ENCODE measurements at regions not wholly inside any gene's neighbourhood (a gene's known extent, or its start where the extent isn't known, plus 50 kb on each side); places are given as distances from the start of the nearest gene placed in this dataset.

- 20% methylated on average over 9 of the region's 13 CpGs for WGBS (ENCODE audit: insufficient coverage)
- Histone ChIP-seq H3K4me3 (ENCODE audit: low read length) (no peak overlapping the region), H3K36me3 (ENCODE audit: control insufficient read depth, insufficient read depth, low read length) (no peaks in the 10 kb centered on the region), H3K27me3 (ENCODE audit: control insufficient read depth, insufficient read depth, low read length) (no peaks in the 10 kb centered on the region), H3K27ac (ENCODE audit: low read length) (no peak overlapping the region), H3K4me1 (ENCODE audit: control insufficient read depth, insufficient read depth, low read length) (peaks cover 4% of the 10 kb centered on the region), H3K9me3 (ENCODE audit: control insufficient read depth, insufficient read depth, low read length) (no peaks in the 10 kb centered on the region)
- TF ChIP-seq, protein P1, sequence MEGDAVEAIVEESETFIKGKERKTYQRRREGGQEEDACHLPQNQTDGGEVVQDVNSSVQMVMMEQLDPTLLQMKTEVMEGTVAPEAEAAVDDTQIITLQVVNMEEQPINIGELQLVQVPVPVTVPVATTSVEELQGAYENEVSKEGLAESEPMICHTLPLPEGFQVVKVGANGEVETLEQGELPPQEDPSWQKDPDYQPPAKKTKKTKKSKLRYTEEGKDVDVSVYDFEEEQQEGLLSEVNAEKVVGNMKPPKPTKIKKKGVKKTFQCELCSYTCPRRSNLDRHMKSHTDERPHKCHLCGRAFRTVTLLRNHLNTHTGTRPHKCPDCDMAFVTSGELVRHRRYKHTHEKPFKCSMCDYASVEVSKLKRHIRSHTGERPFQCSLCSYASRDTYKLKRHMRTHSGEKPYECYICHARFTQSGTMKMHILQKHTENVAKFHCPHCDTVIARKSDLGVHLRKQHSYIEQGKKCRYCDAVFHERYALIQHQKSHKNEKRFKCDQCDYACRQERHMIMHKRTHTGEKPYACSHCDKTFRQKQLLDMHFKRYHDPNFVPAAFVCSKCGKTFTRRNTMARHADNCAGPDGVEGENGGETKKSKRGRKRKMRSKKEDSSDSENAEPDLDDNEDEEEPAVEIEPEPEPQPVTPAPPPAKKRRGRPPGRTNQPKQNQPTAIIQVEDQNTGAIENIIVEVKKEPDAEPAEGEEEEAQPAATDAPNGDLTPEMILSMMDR (IDR thresholded peaks at IDR 0.05) = no peak
- Mint-ChIP-seq H3K27ac (no peak overlapping the region), H3K4me1 (no peaks in the 10 kb centered on the region), H3K4me3 (peak overlapping the region; percentile 18), H3K36me3 (no peaks in the 10 kb centered on the region), H3K27me3 (ENCODE audit: low read depth in 2 of 2) (peaks cover 2 to 18% of the 10 kb centered on the region in 2 donors), H3K9me3 (no peaks in the 10 kb centered on the region)
- ATAC-seq = peak; percentile 46 to 79 (median 68)
- intact Hi-C loops (cut with micrococcal nuclease) = no loop called here
- DNase-seq = peak; percentile 17 to 75
Measured at GRCh38 chrX:39174772-39175417, 373.6 kb downstream of the MID1IP1 start.

DNA sequence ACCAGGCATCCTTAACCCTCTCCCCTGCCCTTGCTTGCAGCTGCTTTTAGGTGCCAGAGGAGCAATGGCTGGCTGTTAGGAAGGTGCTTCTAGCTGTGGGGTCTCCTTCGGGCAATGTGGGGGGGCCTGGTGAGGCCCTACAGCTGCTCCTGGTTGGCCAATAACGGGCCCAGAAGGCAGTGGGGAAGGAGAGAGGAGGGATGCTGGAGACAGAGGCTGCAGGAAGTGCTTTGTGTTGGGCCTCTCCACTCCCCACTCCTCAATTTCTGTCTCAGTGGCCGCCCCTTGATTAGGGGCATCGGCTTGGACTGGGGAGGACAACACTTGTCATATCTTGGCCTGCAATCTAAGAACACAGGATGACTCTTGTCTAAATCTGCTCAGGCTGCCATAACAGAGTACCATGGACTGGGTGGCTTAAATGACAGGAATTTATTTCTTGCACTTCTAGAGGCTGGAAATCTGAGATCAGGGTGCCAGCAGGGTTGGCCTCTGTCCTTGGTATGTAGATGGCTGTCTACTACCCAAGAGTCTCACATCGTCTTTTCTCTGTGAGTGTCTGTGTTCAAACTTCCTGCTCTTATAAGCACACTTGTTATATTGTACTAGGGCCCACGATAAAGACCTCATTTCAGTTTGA lies 374.3 kb downstream of the MID1IP1 start:
- H3K9me3 Mint-ChIP-seq = no peaks in the 10 kb centered on the region

GRCh38 chrX:39176105-39176504 lies 374.8 kb downstream of the MID1IP1 start:
- Mint-ChIP-seq H3K36me3 (no peaks in the 10 kb centered on the region), H3K9me3 (no peaks in the 10 kb centered on the region), H3K27ac (no peak overlapping the region), H3K4me1 (no peaks in the 10 kb centered on the region), H3K27me3 (ENCODE audit: low read depth in 2 of 2) (peaks cover 2 to 18% of the 10 kb centered on the region in 2 donors), H3K4me3 (no peak overlapping the region)
- Histone ChIP-seq H3K9me3 (ENCODE audit: control insufficient read depth, insufficient read depth, low read length) (no peaks in the 10 kb centered on the region), H3K36me3 (ENCODE audit: control insufficient read depth, insufficient read depth, low read length) (no peaks in the 10 kb centered on the region), H3K27ac (ENCODE audit: low read length) (no peak overlapping the region), H3K4me1 (ENCODE audit: control insufficient read depth, insufficient read depth, low read length) (peaks cover 4% of the 10 kb centered on the region), H3K4me3 (ENCODE audit: low read length) (no peak overlapping the region), H3K27me3 (ENCODE audit: control insufficient read depth, insufficient read depth, low read length) (no peaks in the 10 kb centered on the region)
- TF ChIP-seq, protein P1 (IDR thresholded peaks at IDR 0.05) = no peak
- ATAC-seq (no peak), DNase-seq (no peak)
- WGBS (ENCODE audit: insufficient coverage) = 78% methylated on average over 3 of the region's 4 CpGs
- intact Hi-C loops (cut with micrococcal nuclease) = no loop called here

More for the DNA sequence above, 374.3 kb downstream of the MID1IP1 start:
- no peak overlapping the region for H3K4me3 Mint-ChIP-seq
- Histone ChIP-seq H3K4me1 (ENCODE audit: control insufficient read depth, insufficient read depth, low read length) (peaks cover 4% of the 10 kb centered on the region), H3K4me3 (ENCODE audit: low read length) (no peak overlapping the region), H3K27ac (ENCODE audit: low read length) (no peak overlapping the region), H3K27me3 (ENCODE audit: control insufficient read depth, insufficient read depth, low read length) (no peaks in the 10 kb centered on the region), H3K9me3 (ENCODE audit: control insufficient read depth, insufficient read depth, low read length) (no peaks in the 10 kb centered on the region), H3K36me3 (ENCODE audit: control insufficient read depth, insufficient read depth, low read length) (no peaks in the 10 kb centered on the region)
- peaks cover 2 to 18% of the 10 kb centered on the region in 2 donors for H3K27me3 Mint-ChIP-seq (ENCODE audit: low read depth in 2 of 2)
- H3K36me3 Mint-ChIP-seq = no peaks in the 10 kb centered on the region
- no peak overlapping the region for H3K27ac Mint-ChIP-seq
- 76% methylated on average over 4 of the region's 6 CpGs for WGBS (ENCODE audit: insufficient coverage)
- TF ChIP-seq, protein P1 (IDR thresholded peaks at IDR 0.05) = no peak
- ATAC-seq = no peak
- DNase-seq = peak in 1 of 2 donors; percentile 8
- intact Hi-C loops (cut with micrococcal nuclease) = no loop called here
- no peaks in the 10 kb centered on the region for H3K4me1 Mint-ChIP-seq

Measured in natural killer cell (primary cell).